Vagina (tissue), 2 donors: ENCODE measurements at regions not wholly inside any gene's neighbourhood (a gene's known extent, or its start where the extent isn't known, plus 50 kb on each side); places are given as distances from the start of the nearest gene placed in this dataset.

Experiments
- POLR2A ChIP-seq, 2 donors: fragments of 450-650 bp; IDR thresholded peaks; one replicate each; pipeline ENCODE4 v1.6.1; 2017; ENCODE audit warnings: antibody characterized with exemption in 2 of 2, mild to moderate bottlenecking in 2 of 2, moderate library complexity in 2 of 2
- TF ChIP-seq, protein P1 (sequence below), 3 experiments: fragments of 450-650 bp in 2 of 3; fragments of 200-600 bp in 1 of 3; sonication (generic) in 1 of 3; IDR thresholded peaks; one replicate each; pipeline ENCODE4 v1.5.1; 2017 to 2019; ENCODE audit warnings: antibody characterized with exemption in 3 of 3, mild to moderate bottlenecking in 2 of 3, moderate library complexity in 2 of 3

DNA sequence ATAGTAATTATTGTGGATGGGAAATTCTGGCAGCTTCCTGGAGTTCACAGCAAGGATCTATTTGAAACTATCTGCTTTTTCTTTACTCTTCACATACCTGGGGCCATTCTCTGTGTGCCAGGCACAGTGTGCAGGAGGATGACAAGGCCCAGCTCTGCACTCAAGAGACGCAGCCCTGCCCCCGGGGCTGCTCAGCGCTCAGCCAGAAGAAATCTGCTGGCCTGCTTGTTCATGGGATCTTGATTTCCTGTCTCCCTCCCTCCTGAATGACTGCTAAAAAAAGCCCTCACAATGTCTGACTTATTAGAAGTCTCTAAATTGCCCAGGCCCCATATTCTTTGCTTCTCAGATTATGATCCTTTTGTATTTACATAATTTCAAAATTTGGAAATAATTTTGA lies 210.9 kb downstream of the DCDC2C start:
- TF ChIP-seq POLR2A (IDR thresholded peaks at IDR 0.05), result no peak
- TF ChIP-seq, protein P1, sequence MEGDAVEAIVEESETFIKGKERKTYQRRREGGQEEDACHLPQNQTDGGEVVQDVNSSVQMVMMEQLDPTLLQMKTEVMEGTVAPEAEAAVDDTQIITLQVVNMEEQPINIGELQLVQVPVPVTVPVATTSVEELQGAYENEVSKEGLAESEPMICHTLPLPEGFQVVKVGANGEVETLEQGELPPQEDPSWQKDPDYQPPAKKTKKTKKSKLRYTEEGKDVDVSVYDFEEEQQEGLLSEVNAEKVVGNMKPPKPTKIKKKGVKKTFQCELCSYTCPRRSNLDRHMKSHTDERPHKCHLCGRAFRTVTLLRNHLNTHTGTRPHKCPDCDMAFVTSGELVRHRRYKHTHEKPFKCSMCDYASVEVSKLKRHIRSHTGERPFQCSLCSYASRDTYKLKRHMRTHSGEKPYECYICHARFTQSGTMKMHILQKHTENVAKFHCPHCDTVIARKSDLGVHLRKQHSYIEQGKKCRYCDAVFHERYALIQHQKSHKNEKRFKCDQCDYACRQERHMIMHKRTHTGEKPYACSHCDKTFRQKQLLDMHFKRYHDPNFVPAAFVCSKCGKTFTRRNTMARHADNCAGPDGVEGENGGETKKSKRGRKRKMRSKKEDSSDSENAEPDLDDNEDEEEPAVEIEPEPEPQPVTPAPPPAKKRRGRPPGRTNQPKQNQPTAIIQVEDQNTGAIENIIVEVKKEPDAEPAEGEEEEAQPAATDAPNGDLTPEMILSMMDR (IDR thresholded peaks at IDR 0.05), result no peak
